GM23338 (cell line): ENCODE measurements at regions not wholly inside any gene's neighbourhood (a gene's known extent, or its start where the extent isn't known, plus 50 kb on each side); places are given as distances from the start of the nearest gene placed in this dataset.

Source experiments
- ATAC-seq: fragments of 200-7000 bp; cut with Tn5 transposase; 3 replicates; pipeline ENCODE4 v1.9.1; 2020
- DNase-seq: peaks from one replicate; pipeline ENCODE4 v3.0.0-alpha.2; 2015; ENCODE audit warnings: low spot score
- H2AFZ ChIP-seq: fragments of 200-600 bp; sonication (generic); 2 replicates; pipeline ENCODE4 v1.8.0; 2016; ENCODE audit warnings: antibody characterized with exemption, mild to moderate bottlenecking, moderate library complexity
- H3F3A ChIP-seq: fragments of 200-600 bp; sonication (generic); replicated peaks from 2 replicates; pipeline ENCODE4 v1.8.0; 2017; ENCODE audit warnings: antibody characterized with exemption, mixed run types, low read depth
- H3K27ac ChIP-seq: fragments of 200-600 bp; sonication (generic); 2 replicates; pipeline ENCODE4 v1.6.1; 2016; ENCODE audit warnings: low read depth
- H3K27me3 ChIP-seq: fragments of 200-600 bp; sonication (generic); 2 replicates; pipeline ENCODE4 v1.8.0; 2016; ENCODE audit warnings: mild to moderate bottlenecking, mixed run types, moderate library complexity; ENCODE audit not compliant: insufficient read depth
- H3K36me3 ChIP-seq: fragments of 200-600 bp; sonication (generic); 2 replicates; pipeline ENCODE4 v1.8.0; 2016; ENCODE audit warnings: mild to moderate bottlenecking; ENCODE audit not compliant: insufficient read depth
- H3K4me1 ChIP-seq: fragments of 200-600 bp; sonication (generic); 2 replicates; pipeline ENCODE4 v1.8.0; 2016; ENCODE audit warnings: mild to moderate bottlenecking, moderate library complexity; ENCODE audit not compliant: insufficient read depth
- H3K4me2 ChIP-seq: fragments of 200-600 bp; sonication (generic); 2 replicates; pipeline ENCODE4 v1.7.1; 2017; ENCODE audit warnings: mixed run types
- H3K4me3 ChIP-seq: fragments of 200-600 bp; sonication (generic); 2 replicates; pipeline ENCODE4 v1.6.1; 2016; ENCODE audit warnings: mixed run types
- H3K79me2 ChIP-seq: fragments of 200-600 bp; sonication (generic); replicated peaks from 2 replicates; pipeline ENCODE4 v1.8.0; 2017; ENCODE audit warnings: mild to moderate bottlenecking; ENCODE audit not compliant: insufficient read depth
- H3K9me2 ChIP-seq: fragments of 200-600 bp; sonication (generic); 2 replicates; pipeline ENCODE4 v1.8.0; 2017; ENCODE audit not compliant: insufficient read depth
- H4K20me1 ChIP-seq: fragments of 200-600 bp; sonication (generic); replicated peaks from 2 replicates; pipeline ENCODE4 v1.8.0; 2017; ENCODE audit warnings: mild to moderate bottlenecking; ENCODE audit not compliant: insufficient read depth
- H3K27ac Mint-ChIP-seq: 2 replicates; pipeline ENCODE4 v1.8.0; 2020; ENCODE audit warnings: inconsistent platforms, mild to moderate bottlenecking, moderate library complexity, mixed read lengths
- H3K27me3 Mint-ChIP-seq: 3 replicates; pipeline ENCODE4 v1.8.0; 2022; ENCODE audit warnings: low read depth, mild to moderate bottlenecking, moderate library complexity, mixed read lengths, inconsistent platforms; ENCODE audit not compliant: insufficient read depth, poor library complexity
- H3K36me3 Mint-ChIP-seq: 3 replicates; pipeline ENCODE4 v1.8.0; 2021; ENCODE audit warnings: low read depth, mild to moderate bottlenecking, inconsistent platforms, moderate library complexity, mixed read lengths
- H3K4me1 Mint-ChIP-seq: 3 replicates; pipeline ENCODE4 v1.8.0; 2020; ENCODE audit warnings: mild to moderate bottlenecking, inconsistent platforms, mixed read lengths
- H3K4me3 Mint-ChIP-seq: 3 replicates; pipeline ENCODE4 v1.8.0; 2021; ENCODE audit warnings: moderate library complexity, mild to moderate bottlenecking, inconsistent platforms, mixed read lengths
- H3K9me3 Mint-ChIP-seq: 3 replicates; pipeline ENCODE4 v1.8.0; 2020; ENCODE audit warnings: moderate library complexity, mild to moderate bottlenecking, inconsistent platforms, mixed read lengths
- CREB1 ChIP-seq: fragments of 250-450 bp; sonication (Bioruptor Pico); IDR thresholded peaks from 2 replicates; pipeline ENCODE4 v1.5.0; 2020; ENCODE audit warnings: low read depth, mild to moderate bottlenecking, moderate library complexity
- JUNB ChIP-seq: IDR thresholded peaks from one replicate; pipeline ENCODE4 v1.6.1; 2016; ENCODE audit warnings: antibody characterized with exemption; ENCODE audit not compliant: unreplicated experiment
- NANOG ChIP-seq: IDR thresholded peaks from 2 replicates; pipeline ENCODE4 v1.6.1; 2016; ENCODE audit warnings: antibody characterized with exemption, borderline replicate concordance
- STAT1 ChIP-seq: IDR thresholded peaks from one replicate; pipeline ENCODE4 v1.6.1; 2016; ENCODE audit warnings: antibody characterized with exemption; ENCODE audit not compliant: unreplicated experiment
- ZNF331 ChIP-seq: fragments of 250-450 bp; sonication (Bioruptor Pico); IDR thresholded peaks from 2 replicates; pipeline ENCODE4 v1.5.0; 2020; ENCODE audit warnings: low read depth, mild to moderate bottlenecking, moderate library complexity
- TF ChIP-seq, protein P1 (sequence below): fragments of 250-450 bp; sonication (Bioruptor Pico); IDR thresholded peaks from 2 replicates; pipeline ENCODE4 v1.5.0; 2020; ENCODE audit warnings: mild to moderate bottlenecking, moderate library complexity
- TF ChIP-seq, protein P2 (sequence below), 2 experiments: fragments of 200-600 bp in 1 of 2; sonication (generic) in 1 of 2; conservative IDR thresholded peaks; 2 replicates each; pipeline versions ENCODE4 v1.5.1 to v1.6.1; 2016 to 2017; ENCODE audit warnings: antibody characterized with exemption in 2 of 2, low read depth in 2 of 2, mild to moderate bottlenecking in 2 of 2, moderate library complexity in 1 of 2

DNA sequence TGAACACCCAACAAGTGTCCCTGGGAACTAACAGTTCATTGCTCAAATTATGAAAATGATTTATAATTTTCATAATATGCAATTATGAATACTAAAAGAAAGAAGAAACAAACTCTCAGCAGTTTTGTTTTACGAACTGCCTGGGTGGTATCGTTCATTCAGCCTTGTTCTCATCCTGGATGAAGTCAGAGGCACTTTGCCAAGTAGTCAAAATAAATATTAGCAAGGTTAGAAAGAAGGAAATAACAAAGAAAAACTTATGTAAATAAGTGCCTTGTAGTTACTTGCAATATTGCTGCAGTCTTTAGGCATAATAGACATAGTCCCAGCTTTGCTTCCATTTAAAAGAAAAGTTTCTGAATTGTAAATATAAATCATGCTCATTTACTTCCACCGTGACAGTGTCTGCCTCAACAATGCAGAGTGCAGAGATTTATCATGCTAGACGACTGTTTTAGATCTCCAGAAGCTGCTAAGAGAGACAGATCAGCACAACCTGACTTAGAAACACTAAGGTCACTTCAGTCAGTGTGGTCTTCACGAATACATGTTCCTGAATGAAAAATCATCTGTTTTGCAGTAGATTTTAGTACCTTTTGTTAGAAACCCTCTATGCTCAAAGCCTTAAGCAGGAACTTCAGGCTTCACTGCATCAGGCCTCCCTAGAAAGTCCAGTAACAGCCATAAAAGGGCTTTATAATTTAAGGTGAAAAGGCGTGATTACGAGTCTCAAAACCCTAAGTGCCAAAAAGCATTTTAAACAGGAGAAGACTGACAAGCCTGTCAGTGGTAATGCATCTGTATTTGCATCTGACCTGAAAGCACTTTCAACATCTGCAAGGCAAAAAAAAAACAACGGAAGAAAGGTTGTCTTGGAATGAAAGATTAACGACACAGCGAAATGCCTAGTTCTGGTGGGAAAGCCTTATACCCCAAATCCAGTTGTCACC lies 92.1 kb downstream of the TMEM167A start:
- peak overlapping the region; percentile 63; the same call in 1 of the 2 replicates for H3K27ac Mint-ChIP-seq
- peaks cover 25% of the 10 kb centered on the region for H3K4me1 Mint-ChIP-seq

More for the DNA sequence above, 92.1 kb downstream of the TMEM167A start:
- H3K4me1 ChIP-seq, result peaks cover 32% of the 10 kb centered on the region
- H3K27me3 Mint-ChIP-seq, result peaks cover 2% of the 10 kb centered on the region
- TF ChIP-seq NANOG (no peak), STAT1 (no peak), ZNF331 (CRISPR knock-in tag) (no peak), CREB1 (CRISPR knock-in tag) (no peak), JUNB (no peak)
- TF ChIP-seq, protein P1, sequence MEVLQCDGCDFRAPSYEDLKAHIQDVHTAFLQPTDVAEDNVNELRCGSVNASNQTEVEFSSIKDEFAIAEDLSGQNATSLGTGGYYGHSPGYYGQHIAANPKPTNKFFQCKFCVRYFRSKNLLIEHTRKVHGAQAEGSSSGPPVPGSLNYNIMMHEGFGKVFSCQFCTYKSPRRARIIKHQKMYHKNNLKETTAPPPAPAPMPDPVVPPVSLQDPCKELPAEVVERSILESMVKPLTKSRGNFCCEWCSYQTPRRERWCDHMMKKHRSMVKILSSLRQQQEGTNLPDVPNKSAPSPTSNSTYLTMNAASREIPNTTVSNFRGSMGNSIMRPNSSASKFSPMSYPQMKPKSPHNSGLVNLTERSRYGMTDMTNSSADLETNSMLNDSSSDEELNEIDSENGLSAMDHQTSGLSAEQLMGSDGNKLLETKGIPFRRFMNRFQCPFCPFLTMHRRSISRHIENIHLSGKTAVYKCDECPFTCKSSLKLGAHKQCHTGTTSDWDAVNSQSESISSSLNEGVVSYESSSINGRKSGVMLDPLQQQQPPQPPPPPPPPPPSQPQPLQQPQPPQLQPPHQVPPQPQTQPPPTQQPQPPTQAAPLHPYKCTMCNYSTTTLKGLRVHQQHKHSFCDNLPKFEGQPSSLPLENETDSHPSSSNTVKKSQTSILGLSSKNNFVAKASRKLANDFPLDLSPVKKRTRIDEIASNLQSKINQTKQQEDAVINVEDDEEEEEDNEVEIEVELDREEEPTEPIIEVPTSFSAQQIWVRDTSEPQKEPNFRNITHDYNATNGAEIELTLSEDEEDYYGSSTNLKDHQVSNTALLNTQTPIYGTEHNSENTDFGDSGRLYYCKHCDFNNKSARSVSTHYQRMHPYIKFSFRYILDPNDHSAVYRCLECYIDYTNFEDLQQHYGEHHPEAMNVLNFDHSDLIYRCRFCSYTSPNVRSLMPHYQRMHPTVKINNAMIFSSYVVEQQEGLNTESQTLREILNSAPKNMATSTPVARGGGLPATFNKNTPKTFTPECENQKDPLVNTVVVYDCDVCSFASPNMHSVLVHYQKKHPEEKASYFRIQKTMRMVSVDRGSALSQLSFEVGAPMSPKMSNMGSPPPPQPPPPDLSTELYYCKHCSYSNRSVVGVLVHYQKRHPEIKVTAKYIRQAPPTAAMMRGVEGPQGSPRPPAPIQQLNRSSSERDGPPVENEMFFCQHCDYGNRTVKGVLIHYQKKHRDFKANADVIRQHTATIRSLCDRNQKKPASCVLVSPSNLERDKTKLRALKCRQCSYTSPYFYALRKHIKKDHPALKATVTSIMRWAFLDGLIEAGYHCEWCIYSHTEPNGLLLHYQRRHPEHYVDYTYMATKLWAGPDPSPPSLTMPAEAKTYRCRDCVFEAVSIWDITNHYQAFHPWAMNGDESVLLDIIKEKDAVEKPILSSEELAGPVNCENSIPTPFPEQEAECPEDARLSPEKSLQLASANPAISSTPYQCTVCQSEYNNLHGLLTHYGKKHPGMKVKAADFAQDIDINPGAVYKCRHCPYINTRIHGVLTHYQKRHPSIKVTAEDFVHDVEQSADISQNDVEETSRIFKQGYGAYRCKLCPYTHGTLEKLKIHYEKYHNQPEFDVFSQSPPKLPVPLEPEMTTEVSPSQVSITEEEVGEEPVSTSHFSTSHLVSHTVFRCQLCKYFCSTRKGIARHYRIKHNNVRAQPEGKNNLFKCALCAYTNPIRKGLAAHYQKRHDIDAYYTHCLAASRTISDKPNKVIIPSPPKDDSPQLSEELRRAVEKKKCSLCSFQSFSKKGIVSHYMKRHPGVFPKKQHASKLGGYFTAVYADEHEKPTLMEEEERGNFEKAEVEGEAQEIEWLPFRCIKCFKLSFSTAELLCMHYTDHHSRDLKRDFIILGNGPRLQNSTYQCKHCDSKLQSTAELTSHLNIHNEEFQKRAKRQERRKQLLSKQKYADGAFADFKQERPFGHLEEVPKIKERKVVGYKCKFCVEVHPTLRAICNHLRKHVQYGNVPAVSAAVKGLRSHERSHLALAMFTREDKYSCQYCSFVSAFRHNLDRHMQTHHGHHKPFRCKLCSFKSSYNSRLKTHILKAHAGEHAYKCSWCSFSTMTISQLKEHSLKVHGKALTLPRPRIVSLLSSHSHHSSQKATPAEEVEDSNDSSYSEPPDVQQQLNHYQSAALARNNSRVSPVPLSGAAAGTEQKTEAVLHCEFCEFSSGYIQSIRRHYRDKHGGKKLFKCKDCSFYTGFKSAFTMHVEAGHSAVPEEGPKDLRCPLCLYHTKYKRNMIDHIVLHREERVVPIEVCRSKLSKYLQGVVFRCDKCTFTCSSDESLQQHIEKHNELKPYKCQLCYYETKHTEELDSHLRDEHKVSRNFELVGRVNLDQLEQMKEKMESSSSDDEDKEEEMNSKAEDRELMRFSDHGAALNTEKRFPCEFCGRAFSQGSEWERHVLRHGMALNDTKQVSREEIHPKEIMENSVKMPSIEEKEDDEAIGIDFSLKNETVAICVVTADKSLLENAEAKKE (CRISPR knock-in tag), result no peak
- TF ChIP-seq, protein P2, sequence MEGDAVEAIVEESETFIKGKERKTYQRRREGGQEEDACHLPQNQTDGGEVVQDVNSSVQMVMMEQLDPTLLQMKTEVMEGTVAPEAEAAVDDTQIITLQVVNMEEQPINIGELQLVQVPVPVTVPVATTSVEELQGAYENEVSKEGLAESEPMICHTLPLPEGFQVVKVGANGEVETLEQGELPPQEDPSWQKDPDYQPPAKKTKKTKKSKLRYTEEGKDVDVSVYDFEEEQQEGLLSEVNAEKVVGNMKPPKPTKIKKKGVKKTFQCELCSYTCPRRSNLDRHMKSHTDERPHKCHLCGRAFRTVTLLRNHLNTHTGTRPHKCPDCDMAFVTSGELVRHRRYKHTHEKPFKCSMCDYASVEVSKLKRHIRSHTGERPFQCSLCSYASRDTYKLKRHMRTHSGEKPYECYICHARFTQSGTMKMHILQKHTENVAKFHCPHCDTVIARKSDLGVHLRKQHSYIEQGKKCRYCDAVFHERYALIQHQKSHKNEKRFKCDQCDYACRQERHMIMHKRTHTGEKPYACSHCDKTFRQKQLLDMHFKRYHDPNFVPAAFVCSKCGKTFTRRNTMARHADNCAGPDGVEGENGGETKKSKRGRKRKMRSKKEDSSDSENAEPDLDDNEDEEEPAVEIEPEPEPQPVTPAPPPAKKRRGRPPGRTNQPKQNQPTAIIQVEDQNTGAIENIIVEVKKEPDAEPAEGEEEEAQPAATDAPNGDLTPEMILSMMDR (conservative IDR thresholded peaks at IDR 0.05; ENCODE audit: low read depth in 2 of 2), result no peak
- DNase-seq (no peak), ATAC-seq (no peak; the same call in 2 of the 3 replicates)
- no peaks in the 10 kb centered on the region for H3K9me3 Mint-ChIP-seq
- no peaks in the 10 kb centered on the region for H3K36me3 ChIP-seq
- H3K27ac ChIP-seq, result peak overlapping the region; percentile 75; the same call in 1 of the 2 replicates
- H3K9me2 ChIP-seq, result no peaks in the 10 kb centered on the region
- H3K27me3 ChIP-seq, result no peaks in the 10 kb centered on the region
- H3K4me2 ChIP-seq, result peak overlapping the region; percentile 7; the same call in 1 of the 2 replicates
- peak overlapping the region; percentile 63; the same call in 1 of the 2 replicates for H2AFZ ChIP-seq
- no peaks in the 10 kb centered on the region for H3K36me3 Mint-ChIP-seq
- H3K4me3 Mint-ChIP-seq, result no peak overlapping the region; the same call in 2 of the 3 replicates
- no peaks in the 10 kb centered on the region for H3F3A ChIP-seq
- H3K4me3 ChIP-seq, result no peak overlapping the region
- no peaks in the 10 kb centered on the region for H4K20me1 ChIP-seq
- H3K79me2 ChIP-seq, result no peaks in the 10 kb centered on the region
